A549 (cell line): ENCODE measurements at regions not wholly inside any gene's neighbourhood (a gene's known extent, or its start where the extent isn't known, plus 50 kb on each side); places are given as distances from the start of the nearest gene placed in this dataset.

ENCODE experiments used
- ATAC-seq, 2 experiments: fragments of 200-7000 bp in 1 of 2; fragments of >200 bp in 1 of 2; cut with Nextera tagmentation in 1 of 2; cut with Tn5 transposase in 1 of 2; 3 replicates each; pipeline versions ENCODE4 v1.8.0 to v1.9.1; 2018 to 2020; ENCODE audit warnings: mild to moderate bottlenecking in 1 of 2, moderate library complexity in 1 of 2
- CTCF ChIA-PET: fragments of 300-600 bp; sonication (Branson Sonifier 250); formaldehyde crosslinking; extraction: SDS; loops from one replicate; lab custom pipeline; 2021; ENCODE audit warnings: antibody characterized with exemption, inconsistent platforms; lab: Yijun Ruan, JAX
- POLR2A ChIA-PET: fragments of 350-600 bp; formaldehyde crosslinking; extraction: SDS; loops from one replicate; lab custom pipeline; 2021; ENCODE audit warnings: antibody characterized with exemption, inconsistent platforms; lab: Yijun Ruan, JAX
- DNase-seq, 2 experiments: peaks; one replicate each; pipeline versions ENCODE4 v3.0.0 to v3.0.0-alpha.2; 2011 to 2016; ENCODE audit warnings: low read depth in 1 of 2, low spot score in 1 of 2
- FAIRE-seq: peaks from 2 replicates; lab custom pipeline; 2011; peaks lifted over from hg19 to GRCh38; lab: Jason Lieb, UNC
- H3K27ac ChIP-seq, 2 experiments: fragments of >200 bp; sonication (Bioruptor Twin); formaldehyde crosslinking; 3 replicates each; pipeline ENCODE4 v1.5.1; 2016 to 2017
- H3K4me1 ChIP-seq: fragments of >200 bp; sonication (Bioruptor Twin); formaldehyde crosslinking; 3 replicates; pipeline ENCODE4 v1.6.1; 2016
- H3K4me2 ChIP-seq: fragments of >200 bp; sonication (Bioruptor Twin); formaldehyde crosslinking; 3 replicates; pipeline ENCODE4 v1.6.1; 2016
- H3K4me3 ChIP-seq: fragments of >200 bp; sonication (Bioruptor Twin); formaldehyde crosslinking; 3 replicates; pipeline ENCODE4 v1.5.1; 2016
- H3K9me3 ChIP-seq: fragments of >200 bp; sonication (Bioruptor Twin); formaldehyde crosslinking; 3 replicates; pipeline ENCODE4 v1.6.1; 2016
- CHD4 ChIP-seq: fragments of 200-600 bp; sonication (generic); IDR thresholded peaks from 2 replicates; pipeline ENCODE4 v1.6.1; 2016; ENCODE audit warnings: antibody characterized with exemption, mild to moderate bottlenecking, borderline replicate concordance
- EP300 ChIP-seq, 2 experiments: fragments of >200 bp; sonication (Bioruptor Twin); formaldehyde crosslinking; IDR thresholded peaks; 2 replicates in 1 of 2; 3 replicates in 1 of 2; pipeline ENCODE4 v1.6.1; 2016 to 2017
- ESRRA ChIP-seq: fragments of 150-350 bp; IDR thresholded peaks from 2 replicates; pipeline ENCODE4 v1.6.1; 2014; ENCODE audit warnings: mild to moderate bottlenecking, low read length, borderline replicate concordance
- FOSB ChIP-seq: fragments of 250-450 bp; sonication (Bioruptor Pico); IDR thresholded peaks from 2 replicates; pipeline ENCODE4 v1.5.0; 2020; ENCODE audit warnings: mild to moderate bottlenecking, moderate library complexity
- HDAC2 ChIP-seq: fragments of 200-600 bp; sonication (generic); IDR thresholded peaks from 2 replicates; pipeline ENCODE4 v1.6.1; 2016
- HOXB5 ChIP-seq: fragments of 250-450 bp; sonication (Bioruptor Pico); IDR thresholded peaks from 2 replicates; pipeline ENCODE4 v1.5.0; 2020; ENCODE audit warnings: mild to moderate bottlenecking, moderate library complexity
- JUN ChIP-seq, 2 experiments: fragments of >200 bp; sonication (Bioruptor Twin); formaldehyde crosslinking; IDR thresholded peaks; 2 replicates in 1 of 2; 3 replicates in 1 of 2; pipeline ENCODE4 v1.6.1; 2016 to 2017
- JUNB ChIP-seq: fragments of >200 bp; sonication (Bioruptor Twin); formaldehyde crosslinking; IDR thresholded peaks from 2 replicates; pipeline ENCODE4 v1.6.1; 2016
- MAFK ChIP-seq: fragments of 450-650 bp; IDR thresholded peaks from 2 replicates; pipeline ENCODE4 v1.6.1; 2014; ENCODE audit not compliant: partially characterized antibody
- PHF8 ChIP-seq: fragments of 200-600 bp; sonication (generic); IDR thresholded peaks from 2 replicates; pipeline ENCODE4 v1.6.1; 2016; ENCODE audit warnings: low read depth, mild to moderate bottlenecking, antibody characterized with exemption, moderate library complexity, borderline replicate concordance
- RCOR1 ChIP-seq: fragments of 150-350 bp; IDR thresholded peaks from 2 replicates; pipeline ENCODE4 v1.6.1; 2014; ENCODE audit warnings: antibody characterized with exemption, low read length, low read depth
- RFX5 ChIP-seq: fragments of 450-650 bp; IDR thresholded peaks from 2 replicates; pipeline ENCODE4 v1.7.1; 2014; ENCODE audit warnings: antibody characterized with exemption, mild to moderate bottlenecking, moderate library complexity
- TFCP2L1 ChIP-seq: fragments of 250-450 bp; sonication (Bioruptor Pico); IDR thresholded peaks from 2 replicates; pipeline ENCODE4 v1.5.0; 2021; ENCODE audit warnings: mild to moderate bottlenecking
- ZC3H11A ChIP-seq: fragments of 450-650 bp; IDR thresholded peaks from 2 replicates; pipeline ENCODE4 v1.6.1; 2014; ENCODE audit warnings: antibody characterized with exemption, mild to moderate bottlenecking
- ZFP36 ChIP-seq: fragments of 450-650 bp; IDR thresholded peaks from 2 replicates; pipeline ENCODE4 v1.6.1; 2014; ENCODE audit warnings: borderline replicate concordance; ENCODE audit not compliant: partially characterized antibody
- ZNF302 ChIP-seq: fragments of 250-450 bp; sonication (Bioruptor Pico); IDR thresholded peaks from 2 replicates; pipeline ENCODE4 v1.9.0; 2021; ENCODE audit warnings: inconsistent platforms, mild to moderate bottlenecking, moderate library complexity
- WGBS: methylation state at CpG from one replicate; pipeline ENCODE4 v1.1.6; 2017; ENCODE audit errors: missing lambda C conversion rate; 5-methylcytosine and 5-hydroxymethylcytosine counted together
- TF ChIP-seq, protein P1 (sequence below): fragments of 450-650 bp; IDR thresholded peaks from 2 replicates; pipeline ENCODE4 v1.6.1; 2014; ENCODE audit warnings: antibody characterized with exemption
- TF ChIP-seq, protein P2 (sequence below): fragments of 200-600 bp; sonication (generic); IDR thresholded peaks from 2 replicates; pipeline ENCODE4 v1.6.1; 2016; ENCODE audit warnings: antibody characterized with exemption, mild to moderate bottlenecking, moderate library complexity

DNA sequence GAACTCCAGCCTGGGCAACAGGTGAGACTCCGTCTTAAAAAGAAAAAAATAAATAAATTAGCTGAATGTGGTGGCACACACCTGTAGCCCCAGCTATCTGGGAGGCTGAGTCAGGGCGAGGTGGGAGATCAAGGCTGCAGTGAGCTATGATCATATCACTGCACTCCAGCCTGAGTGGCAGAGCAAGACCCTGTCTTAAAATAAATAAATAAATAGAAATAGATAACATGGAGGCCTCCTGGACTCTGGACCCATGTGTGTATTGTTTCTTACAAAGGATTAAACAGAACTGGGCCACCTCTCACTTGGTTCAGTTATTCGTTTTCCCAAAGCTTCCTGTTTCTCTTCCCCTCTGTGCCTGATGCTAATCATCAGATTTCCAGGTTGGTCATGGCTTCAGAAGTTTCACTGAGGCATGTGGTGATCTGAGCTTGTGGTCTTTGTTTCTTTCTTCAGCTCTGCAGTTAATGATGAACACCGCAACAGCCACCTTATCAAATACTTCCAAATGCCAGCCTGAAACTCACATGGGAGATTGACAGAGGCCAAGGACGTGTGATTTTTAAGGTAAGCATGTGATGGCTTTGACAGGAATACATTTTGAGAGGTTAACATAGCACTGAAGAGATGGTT lies 83.3 kb upstream of the MAP4K4 start:
- Histone ChIP-seq H3K4me3 (no peak overlapping the region), H3K27ac (no peak overlapping the region)
- no peak for TF ChIP-seq RFX5
- no peak for TF ChIP-seq TFCP2L1 (CRISPR knock-in tag)
- TF ChIP-seq ZNF302 (CRISPR knock-in tag), result no peak
- no peak for TF ChIP-seq HDAC2
- no peak for TF ChIP-seq RCOR1
- TF ChIP-seq EP300 (IDR thresholded peaks at IDR 0.05), result no peak
- no peak for TF ChIP-seq ESRRA
- TF ChIP-seq HOXB5, result no peak
- TF ChIP-seq, protein P1, sequence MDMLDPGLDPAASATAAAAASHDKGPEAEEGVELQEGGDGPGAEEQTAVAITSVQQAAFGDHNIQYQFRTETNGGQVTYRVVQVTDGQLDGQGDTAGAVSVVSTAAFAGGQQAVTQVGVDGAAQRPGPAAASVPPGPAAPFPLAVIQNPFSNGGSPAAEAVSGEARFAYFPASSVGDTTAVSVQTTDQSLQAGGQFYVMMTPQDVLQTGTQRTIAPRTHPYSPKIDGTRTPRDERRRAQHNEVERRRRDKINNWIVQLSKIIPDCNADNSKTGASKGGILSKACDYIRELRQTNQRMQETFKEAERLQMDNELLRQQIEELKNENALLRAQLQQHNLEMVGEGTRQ, result no peak
- no peak for TF ChIP-seq ZC3H11A
- TF ChIP-seq, all 56 proteins: peak for 0
- Histone ChIP-seq H3K4me2 (no peak overlapping the region), H3K4me1 (no peaks in the 10 kb centered on the region), H3K9me3 (no peaks in the 10 kb centered on the region)
- WGBS, result 79% methylated on average over 5 of the region's 5 CpGs
- DNase-seq (no peak), FAIRE-seq (no peak), ATAC-seq (no peak)
- CTCF ChIA-PET, result interaction anchor here (0.5 to 0.8 kb wide), 2 partner anchors 12 to 671 kb away, joined by 3 read pairs; no protein-coding TSS in a partner anchor
- POLR2A ChIA-PET, result no interaction called here

DNA sequence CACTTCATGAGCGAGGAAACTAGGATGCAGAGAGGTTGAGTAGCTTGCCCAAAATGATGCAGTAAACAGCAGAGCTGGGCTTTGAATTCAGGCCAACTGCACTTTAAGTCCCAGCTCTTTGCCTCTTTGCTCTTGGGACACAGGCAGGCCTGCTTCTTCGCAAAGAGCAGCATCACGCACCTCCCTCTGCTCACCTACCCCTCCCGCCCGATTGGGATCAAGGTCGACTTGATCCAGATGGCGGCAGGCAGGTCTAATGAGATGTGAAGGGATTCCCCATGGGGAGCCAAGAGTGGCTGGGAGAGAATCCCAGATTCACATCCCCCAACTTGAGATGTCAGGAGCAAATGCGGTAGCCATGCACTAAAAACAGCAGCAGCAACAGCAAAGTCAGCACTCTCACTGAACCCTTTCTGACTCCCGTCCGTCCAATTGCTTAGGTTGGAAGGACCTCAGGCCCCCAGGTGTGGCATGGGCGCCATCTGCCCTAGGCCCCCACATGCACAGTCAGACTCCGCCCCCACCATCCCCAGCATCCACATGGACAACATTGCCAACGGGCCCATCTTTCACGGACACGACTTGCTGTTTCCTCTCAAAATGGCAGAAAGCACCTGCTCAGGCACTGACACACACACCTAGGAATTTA lies 84.3 kb upstream of the MAP4K4 start:
- ATAC-seq, result no peak
- H3K4me1 ChIP-seq, result no peaks in the 10 kb centered on the region
- FAIRE-seq, result no peak
- H3K4me2 ChIP-seq, result no peak overlapping the region
- TF ChIP-seq JUNB, result no peak
- TF ChIP-seq CHD4, result no peak
- no peak for TF ChIP-seq TFCP2L1 (CRISPR knock-in tag)
- TF ChIP-seq ESRRA, result no peak
- TF ChIP-seq JUN (IDR thresholded peaks at IDR 0.05), result no peak
- TF ChIP-seq HDAC2, result no peak
- no peak for TF ChIP-seq FOSB
- TF ChIP-seq ZFP36, result no peak
- no peak for TF ChIP-seq EP300 (IDR thresholded peaks at IDR 0.05)
- no peak for TF ChIP-seq PHF8
- TF ChIP-seq, all 56 proteins: peak for 0
- no peak overlapping the region for H3K27ac ChIP-seq
- ChIA-PET CTCF (no interaction called here), POLR2A (no interaction called here)
- H3K9me3 ChIP-seq, result no peaks in the 10 kb centered on the region
- WGBS, result 82% methylated on average over 15 of the region's 15 CpGs
- DNase-seq, result no peak
- H3K4me3 ChIP-seq, result no peak overlapping the region

DNA sequence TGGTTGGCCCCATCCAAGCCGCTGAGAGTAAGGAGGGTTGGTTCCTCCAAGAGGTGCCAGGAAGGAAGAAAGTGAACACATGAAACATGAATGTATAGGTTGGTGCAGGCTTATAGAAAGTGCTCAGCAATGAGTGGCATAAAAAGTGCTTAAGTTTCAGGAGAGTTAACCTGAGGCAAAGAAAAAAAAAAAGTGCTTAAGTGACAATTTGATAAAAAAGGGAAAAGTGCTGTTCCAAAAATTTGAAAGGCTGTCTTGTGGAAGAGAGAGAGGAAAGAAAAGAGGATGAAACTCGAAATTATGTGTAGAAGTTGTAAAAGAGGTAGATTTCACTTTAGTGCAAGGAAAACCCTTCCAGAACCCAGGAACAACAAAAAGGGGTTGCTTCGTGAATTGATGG lies 85.5 kb upstream of the MAP4K4 start:
- ChIA-PET POLR2A (no interaction called here), CTCF (interaction anchor here (0.6 kb wide), 1 partner anchor 424 kb away, joined by 4 read pairs; no protein-coding TSS in a partner anchor)
- no peak overlapping the region for H3K4me2 ChIP-seq
- 41% methylated on average over 3 of the region's 3 CpGs for WGBS
- ATAC-seq (no peak), FAIRE-seq (no peak), DNase-seq (no peak)
- no peak overlapping the region for H3K4me3 ChIP-seq
- TF ChIP-seq, protein P2, sequence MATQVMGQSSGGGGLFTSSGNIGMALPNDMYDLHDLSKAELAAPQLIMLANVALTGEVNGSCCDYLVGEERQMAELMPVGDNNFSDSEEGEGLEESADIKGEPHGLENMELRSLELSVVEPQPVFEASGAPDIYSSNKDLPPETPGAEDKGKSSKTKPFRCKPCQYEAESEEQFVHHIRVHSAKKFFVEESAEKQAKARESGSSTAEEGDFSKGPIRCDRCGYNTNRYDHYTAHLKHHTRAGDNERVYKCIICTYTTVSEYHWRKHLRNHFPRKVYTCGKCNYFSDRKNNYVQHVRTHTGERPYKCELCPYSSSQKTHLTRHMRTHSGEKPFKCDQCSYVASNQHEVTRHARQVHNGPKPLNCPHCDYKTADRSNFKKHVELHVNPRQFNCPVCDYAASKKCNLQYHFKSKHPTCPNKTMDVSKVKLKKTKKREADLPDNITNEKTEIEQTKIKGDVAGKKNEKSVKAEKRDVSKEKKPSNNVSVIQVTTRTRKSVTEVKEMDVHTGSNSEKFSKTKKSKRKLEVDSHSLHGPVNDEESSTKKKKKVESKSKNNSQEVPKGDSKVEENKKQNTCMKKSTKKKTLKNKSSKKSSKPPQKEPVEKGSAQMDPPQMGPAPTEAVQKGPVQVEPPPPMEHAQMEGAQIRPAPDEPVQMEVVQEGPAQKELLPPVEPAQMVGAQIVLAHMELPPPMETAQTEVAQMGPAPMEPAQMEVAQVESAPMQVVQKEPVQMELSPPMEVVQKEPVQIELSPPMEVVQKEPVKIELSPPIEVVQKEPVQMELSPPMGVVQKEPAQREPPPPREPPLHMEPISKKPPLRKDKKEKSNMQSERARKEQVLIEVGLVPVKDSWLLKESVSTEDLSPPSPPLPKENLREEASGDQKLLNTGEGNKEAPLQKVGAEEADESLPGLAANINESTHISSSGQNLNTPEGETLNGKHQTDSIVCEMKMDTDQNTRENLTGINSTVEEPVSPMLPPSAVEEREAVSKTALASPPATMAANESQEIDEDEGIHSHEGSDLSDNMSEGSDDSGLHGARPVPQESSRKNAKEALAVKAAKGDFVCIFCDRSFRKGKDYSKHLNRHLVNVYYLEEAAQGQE, result no peak
- TF ChIP-seq MAFK, result peak; percentile 15
- H3K27ac ChIP-seq, result no peak overlapping the region
- no peaks in the 10 kb centered on the region for H3K4me1 ChIP-seq
- no peaks in the 10 kb centered on the region for H3K9me3 ChIP-seq
